Activated CD8-positive, alpha-beta T cell treated with anti-CD3 and anti-CD28 coated beads, Interleukin-2, amount 10 ng/mL, durations not matched to agents 7 days and 5 days (primary cell): ENCODE measurements at regions not wholly inside any gene's neighbourhood (a gene's known extent, or its start where the extent isn't known, plus 50 kb on each side); places are given as distances from the start of the nearest gene placed in this dataset.
A peak's percentile ranks its signal among the peaks of the same experiment; 100 is the strongest.
"Not testable (repeated sequence)": the region's sequence is repeated elsewhere in the genome, so short reads cannot be mapped to it uniquely, and the experiment has no call there.

Experiments used
- ATAC-seq: fragments of 150-1000 bp; cut with Tn5 transposase; one replicate; pipeline ENCODE4 v1.10.0; 2021; ENCODE audit warnings: moderate library complexity
- CTCF ChIA-PET: fragments of 350-600 bp; sonication (Branson Sonifier 250); formaldehyde crosslinking; loops from one replicate; lab custom pipeline; 2021; ENCODE audit warnings: antibody characterized with exemption; lab: Charles Lee
- POLR2A ChIA-PET: fragments of 350-600 bp; sonication (Branson Sonifier 250); formaldehyde crosslinking; loops from one replicate; lab custom pipeline; 2021; ENCODE audit warnings: antibody characterized with exemption; lab: Charles Lee
- DNase-seq: peaks from one replicate; pipeline ENCODE4 v3.0.0-alpha.2; 2020
- H3K27ac Mint-ChIP-seq: one replicate; pipeline ENCODE4 v1.8.0; 2021; ENCODE audit warnings: mild to moderate bottlenecking, mixed read lengths
- H3K27me3 Mint-ChIP-seq: one replicate; pipeline ENCODE4 v1.8.0; 2021; ENCODE audit warnings: low read depth, mixed read lengths
- H3K36me3 Mint-ChIP-seq: one replicate; pipeline ENCODE4 v1.8.0; 2021; ENCODE audit warnings: low read depth, mixed read lengths
- H3K4me1 Mint-ChIP-seq: one replicate; pipeline ENCODE4 v1.8.0; 2021; ENCODE audit warnings: low read depth, mixed read lengths
- H3K4me3 Mint-ChIP-seq: one replicate; pipeline ENCODE4 v1.8.0; 2021; ENCODE audit warnings: mild to moderate bottlenecking, mixed read lengths
- H3K9me3 Mint-ChIP-seq: one replicate; pipeline ENCODE4 v1.8.0; 2022; ENCODE audit warnings: mixed read lengths; ENCODE audit not compliant: insufficient read depth

DNA sequence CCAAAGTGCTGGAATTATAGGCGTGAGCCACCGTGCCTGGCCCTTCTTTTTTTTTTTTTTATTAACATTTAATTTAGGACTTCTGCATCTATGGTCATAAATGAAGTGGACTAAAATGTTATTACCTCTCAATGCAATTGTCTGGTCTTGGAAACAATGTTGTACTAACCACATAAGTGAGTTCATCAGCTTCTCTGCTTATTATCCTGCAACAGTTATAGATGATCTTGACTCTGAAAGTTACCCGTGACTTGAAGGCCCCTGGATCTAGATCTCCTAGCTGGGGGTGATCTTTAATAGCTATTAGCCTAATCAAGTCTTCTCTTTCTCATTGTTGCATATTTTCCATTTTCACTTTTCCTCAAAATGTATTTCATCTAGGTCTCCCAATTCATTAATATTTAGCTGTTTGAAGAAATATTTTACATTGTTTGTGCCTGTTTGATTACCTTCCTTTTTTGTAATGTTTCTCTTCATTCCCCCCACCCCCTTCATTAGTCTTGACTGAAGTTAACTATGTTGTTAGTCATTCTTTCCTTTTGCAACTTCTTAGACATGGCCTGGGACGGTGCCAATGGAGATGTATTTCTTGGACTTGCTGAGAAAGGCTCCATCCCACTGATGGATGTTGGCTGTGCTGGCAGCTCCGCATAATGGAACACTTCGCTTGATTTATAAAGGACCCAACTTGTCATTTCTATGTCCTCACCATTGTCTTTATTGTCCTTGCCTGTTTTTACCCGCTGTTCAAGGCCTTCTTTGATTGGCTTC is 141.6 kb upstream of the RIOK3 start:
- Mint-ChIP-seq H3K27ac (peak overlapping the region; percentile 63), H3K27me3 (no peaks in the 10 kb centered on the region), H3K4me3 (no peak overlapping the region), H3K4me1 (peaks cover 79% of the 10 kb centered on the region), H3K36me3 (peaks cover 36% of the 10 kb centered on the region), H3K9me3 (peaks cover 7% of the 10 kb centered on the region)
- POLR2A ChIA-PET: no interaction called here
- ATAC-seq: no peak
- DNase-seq: no peak
- CTCF ChIA-PET: interaction anchor here (1.4 kb wide), 1 partner anchor 9 kb away, joined by 5 read pairs; no protein-coding TSS in a partner anchor

DNA sequence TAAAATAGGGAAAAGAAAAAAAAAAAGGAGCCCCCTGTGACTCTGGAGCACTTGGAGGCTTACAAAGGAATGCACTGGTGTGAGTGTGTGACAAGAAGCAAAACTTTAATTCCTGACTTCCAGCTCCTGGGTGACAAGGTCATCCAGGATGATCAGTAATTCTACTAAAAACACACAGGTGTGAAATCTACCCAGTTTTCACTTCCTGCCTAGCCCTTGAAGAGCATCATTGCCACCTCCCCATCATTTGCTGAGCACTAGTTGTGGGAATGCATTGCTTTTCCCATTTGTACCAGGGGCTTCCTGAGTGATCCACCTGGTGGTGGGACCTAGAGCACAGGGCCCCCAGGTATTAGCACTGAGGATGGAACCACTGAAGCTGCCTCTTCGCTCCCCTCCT is 139.7 kb upstream of the RIOK3 start:
- no peaks in the 10 kb centered on the region for H3K27me3 Mint-ChIP-seq
- no peak for ATAC-seq
- peaks cover 7% of the 10 kb centered on the region for H3K9me3 Mint-ChIP-seq
- no peak overlapping the region for H3K4me3 Mint-ChIP-seq
- POLR2A ChIA-PET: no interaction called here
- peaks cover 33% of the 10 kb centered on the region for H3K36me3 Mint-ChIP-seq
- CTCF ChIA-PET: interaction anchor here (0.5 to 1.1 kb wide), 3 partner anchors 9 to 142 kb away, joined by 3 to 4 read pairs (median 3); no protein-coding TSS in a partner anchor
- H3K27ac Mint-ChIP-seq: no peak overlapping the region
- no peak for DNase-seq
- peaks cover 79% of the 10 kb centered on the region for H3K4me1 Mint-ChIP-seq

DNA sequence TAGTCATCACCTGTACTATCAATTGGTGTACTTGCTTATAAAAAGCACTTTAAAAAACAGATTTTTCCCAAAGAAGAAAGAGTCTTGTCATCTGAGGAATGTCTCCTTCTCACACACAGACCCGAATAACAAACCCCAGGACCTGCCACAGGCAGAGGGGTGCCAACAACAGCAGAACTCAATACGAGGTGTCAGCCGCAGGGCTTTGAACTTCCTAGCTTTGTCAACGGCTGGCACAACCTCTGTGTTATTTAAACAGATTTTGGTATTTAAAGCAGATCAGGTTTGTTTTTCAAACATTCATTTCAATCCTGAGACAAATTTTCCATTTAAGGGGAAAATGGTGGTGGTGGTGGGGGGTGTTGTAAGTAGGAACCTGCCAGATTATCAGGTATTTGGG is 138.4 kb upstream of the RIOK3 start:
- CTCF ChIA-PET: no interaction called here
- H3K9me3 Mint-ChIP-seq: peaks cover 7% of the 10 kb centered on the region
- no peak overlapping the region for H3K27ac Mint-ChIP-seq
- ATAC-seq: no peak
- peaks cover 25% of the 10 kb centered on the region for H3K36me3 Mint-ChIP-seq
- H3K4me3 Mint-ChIP-seq: no peak overlapping the region
- POLR2A ChIA-PET: no interaction called here
- DNase-seq: no peak
- H3K4me1 Mint-ChIP-seq: peaks cover 70% of the 10 kb centered on the region
- no peaks in the 10 kb centered on the region for H3K27me3 Mint-ChIP-seq

DNA sequence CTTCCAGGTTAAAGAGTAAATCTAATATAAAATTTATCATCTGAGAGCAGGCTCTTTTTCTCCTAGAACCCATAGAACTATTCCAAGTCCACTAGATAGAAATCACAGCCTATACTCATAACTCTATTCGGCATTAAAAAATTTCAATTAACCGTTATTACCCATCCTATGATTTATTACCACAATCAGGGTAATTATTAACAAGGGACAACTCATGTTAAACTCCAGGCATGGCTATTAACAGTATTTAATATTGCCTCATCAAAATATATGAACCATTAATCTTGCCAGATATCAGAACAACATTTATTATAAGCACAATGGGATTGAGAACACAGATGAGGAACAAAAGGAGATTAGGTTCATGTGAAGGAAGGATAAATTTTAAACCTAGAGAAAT is 136.8 kb upstream of the RIOK3 start:
- H3K4me3 Mint-ChIP-seq: no peak overlapping the region
- peaks cover 73% of the 10 kb centered on the region for H3K4me1 Mint-ChIP-seq
- DNase-seq (no peak), ATAC-seq (no peak)
- POLR2A ChIA-PET: no interaction called here
- peaks cover 7% of the 10 kb centered on the region for H3K9me3 Mint-ChIP-seq
- peaks cover 31% of the 10 kb centered on the region for H3K36me3 Mint-ChIP-seq
- CTCF ChIA-PET: no interaction called here
- no peak overlapping the region for H3K27ac Mint-ChIP-seq
- H3K27me3 Mint-ChIP-seq: no peaks in the 10 kb centered on the region

DNA sequence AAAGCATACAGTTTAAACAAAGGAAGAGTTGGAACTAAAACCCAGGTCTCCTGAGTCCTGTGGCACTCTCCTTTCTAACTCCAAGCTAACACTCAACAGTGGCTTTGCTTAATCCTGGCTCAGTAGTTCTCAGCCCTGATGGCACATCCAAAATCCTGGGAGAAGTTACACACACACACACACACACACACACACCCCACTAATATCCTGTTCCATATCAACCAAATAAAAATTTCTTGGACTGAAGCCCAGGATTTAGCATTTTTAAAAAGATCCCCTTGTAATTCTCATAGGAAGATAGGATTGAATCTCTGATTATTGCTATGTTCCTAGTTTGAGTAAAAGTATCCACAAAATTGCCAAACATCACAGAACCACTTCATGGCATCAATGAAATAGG is 136.1 kb upstream of the RIOK3 start:
- Mint-ChIP-seq H3K27ac (no peak overlapping the region), H3K4me1 (peaks cover 66% of the 10 kb centered on the region), H3K36me3 (peaks cover 27% of the 10 kb centered on the region), H3K27me3 (no peaks in the 10 kb centered on the region), H3K4me3 (no peak overlapping the region), H3K9me3 (peaks cover 7% of the 10 kb centered on the region)
- DNase-seq (no peak), ATAC-seq (no peak)
- ChIA-PET CTCF (no interaction called here), POLR2A (no interaction called here)

DNA sequence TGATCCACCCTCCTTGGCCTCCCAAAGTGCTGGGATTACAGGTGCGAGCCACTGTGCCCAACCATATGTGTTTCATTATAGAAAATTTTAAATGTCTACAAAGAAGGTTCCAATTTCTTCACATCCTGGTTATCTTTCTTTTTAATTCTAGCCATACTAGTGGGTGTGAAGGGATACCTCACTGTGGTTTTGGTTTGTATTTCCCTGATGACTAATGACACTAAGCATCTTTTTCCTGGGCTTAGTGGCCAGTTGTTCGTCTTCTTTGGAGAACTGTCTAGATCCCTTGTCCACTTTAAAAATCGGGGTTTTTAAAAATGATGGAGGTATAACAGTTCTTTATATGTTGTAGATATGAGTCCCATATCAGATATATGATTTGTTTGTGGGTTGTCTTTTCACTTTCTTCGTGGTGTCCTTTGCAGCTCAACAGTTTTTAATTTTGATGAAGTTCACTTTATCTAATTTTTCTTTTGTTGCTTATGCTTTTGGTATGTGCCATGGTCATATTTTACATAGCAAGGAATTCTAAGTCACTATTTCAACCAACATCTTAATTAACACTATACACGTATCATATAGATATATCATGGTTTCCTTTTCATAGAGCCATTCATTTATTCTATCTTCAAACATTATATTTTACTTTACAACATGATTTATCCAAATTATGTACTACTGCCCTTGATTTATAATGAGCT is 135.0 kb upstream of the RIOK3 start:
- POLR2A ChIA-PET: no interaction called here
- CTCF ChIA-PET: no interaction called here
- peak overlapping the region; percentile 59 for H3K27ac Mint-ChIP-seq

DNA sequence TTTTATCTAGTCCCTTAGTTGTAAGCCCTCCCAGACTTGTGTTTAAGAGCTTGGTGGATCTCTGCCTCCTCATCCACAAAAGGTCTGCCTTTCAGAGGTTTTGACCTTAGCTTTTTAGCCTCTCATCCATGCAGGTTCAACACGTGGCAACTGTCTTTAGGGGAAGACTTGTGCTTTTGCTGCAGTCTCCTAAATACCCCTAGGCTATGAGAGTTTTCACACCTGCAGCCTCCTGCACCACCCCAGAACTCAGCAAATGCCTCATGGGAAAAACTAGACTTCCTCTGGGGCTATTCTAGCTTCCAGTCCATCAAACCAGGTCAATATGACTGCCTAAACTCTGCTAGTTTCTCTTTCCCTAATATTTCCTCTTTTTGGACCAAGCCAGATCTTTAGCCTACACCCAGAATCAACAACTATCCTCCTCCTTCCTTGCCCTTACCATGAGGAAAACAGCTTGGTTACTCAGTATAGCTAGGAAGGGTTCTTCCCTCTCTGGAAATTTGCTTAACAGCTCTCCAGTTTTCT is 132.3 kb upstream of the RIOK3 start:
- Mint-ChIP-seq H3K4me1 (peaks cover 48% of the 10 kb centered on the region), H3K9me3 (no peaks in the 10 kb centered on the region), H3K4me3 (no peak overlapping the region), H3K27ac (no peak overlapping the region), H3K36me3 (peaks cover 11% of the 10 kb centered on the region), H3K27me3 (no peaks in the 10 kb centered on the region)
- ChIA-PET POLR2A (no interaction called here), CTCF (interaction anchor here (0.6 to 2.5 kb wide), 8 partner anchors 9 to 189 kb away, joined by 3 to 8 read pairs (median 4); no protein-coding TSS in a partner anchor)
- ATAC-seq (no peak), DNase-seq (no peak)

More for the DNA sequence above, 135.0 kb upstream of the RIOK3 start:
- Mint-ChIP-seq H3K36me3 (peaks cover 21% of the 10 kb centered on the region), H3K4me3 (no peak overlapping the region), H3K4me1 (peaks cover 63% of the 10 kb centered on the region), H3K27me3 (no peaks in the 10 kb centered on the region), H3K9me3 (peaks cover 7% of the 10 kb centered on the region)
- peak; percentile 56 for DNase-seq
- ATAC-seq: peak; percentile 54

DNA sequence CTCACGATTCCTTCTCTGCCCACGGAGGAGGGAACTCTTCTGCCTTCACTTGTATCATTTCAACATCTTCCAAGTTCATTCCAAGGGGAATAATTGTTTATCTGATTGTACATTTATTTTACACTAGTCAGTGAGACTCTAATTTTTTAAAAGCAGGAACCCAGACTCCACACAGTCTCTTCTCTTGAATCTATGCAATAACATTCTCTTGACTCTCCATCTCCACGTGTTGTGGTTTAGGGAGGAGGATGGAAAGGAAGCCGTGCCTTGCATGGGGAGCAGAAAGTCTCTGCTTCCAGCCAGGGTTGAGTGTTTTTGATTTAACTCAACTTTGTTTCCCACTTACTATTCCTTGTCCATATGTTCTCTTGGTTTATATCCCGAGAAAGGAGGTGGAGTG is 131.1 kb upstream of the RIOK3 start:
- H3K27ac Mint-ChIP-seq: no peak overlapping the region
- H3K4me1 Mint-ChIP-seq: peaks cover 36% of the 10 kb centered on the region
- POLR2A ChIA-PET: no interaction called here
- no peaks in the 10 kb centered on the region for H3K27me3 Mint-ChIP-seq
- no peak overlapping the region for H3K4me3 Mint-ChIP-seq
- no peak for DNase-seq
- no peaks in the 10 kb centered on the region for H3K9me3 Mint-ChIP-seq
- H3K36me3 Mint-ChIP-seq: peaks cover 15% of the 10 kb centered on the region
- CTCF ChIA-PET: interaction anchor here (1.2 to 2.5 kb wide), 3 partner anchors 28 to 57 kb away, joined by 3 to 8 read pairs (median 3); no protein-coding TSS in a partner anchor
- no peak for ATAC-seq

DNA sequence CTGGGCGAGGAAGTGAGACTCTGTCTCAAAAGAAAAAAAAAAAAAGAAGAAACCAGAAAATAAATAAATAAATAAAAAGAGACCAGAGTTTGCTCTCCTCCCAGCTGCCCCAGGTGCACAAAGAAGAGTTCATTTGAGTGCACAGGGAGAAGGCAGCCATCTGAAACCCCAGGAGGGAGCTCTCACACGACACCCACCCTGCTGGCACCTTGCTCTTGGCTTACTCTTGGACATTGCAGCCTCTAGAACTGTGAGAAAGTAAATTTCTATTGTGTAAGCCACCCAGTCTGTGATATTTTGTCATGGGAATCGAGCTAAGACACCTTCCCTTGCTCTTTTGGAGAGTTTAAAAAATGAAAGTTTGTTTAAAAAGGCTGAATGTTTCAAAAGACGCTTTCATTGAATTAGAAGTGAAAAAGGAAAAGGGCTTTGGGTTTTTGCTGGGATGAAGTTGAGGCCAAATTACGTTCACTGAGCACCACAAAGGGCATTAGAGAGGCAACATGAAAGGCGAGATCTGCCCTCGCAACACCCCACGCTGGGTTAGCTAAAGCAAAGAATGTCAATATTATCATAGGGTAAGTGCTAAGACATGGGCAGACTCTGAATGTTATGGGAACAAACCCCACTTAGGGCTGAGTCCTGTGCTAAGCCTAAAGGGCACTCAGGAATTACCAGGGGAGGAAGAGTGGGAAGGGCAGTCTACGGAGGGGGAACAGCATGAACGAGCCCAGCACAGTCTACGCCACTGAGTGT is 128.9 kb upstream of the RIOK3 start:
- H3K36me3 Mint-ChIP-seq: peaks cover 24% of the 10 kb centered on the region
- POLR2A ChIA-PET: no interaction called here

DNA sequence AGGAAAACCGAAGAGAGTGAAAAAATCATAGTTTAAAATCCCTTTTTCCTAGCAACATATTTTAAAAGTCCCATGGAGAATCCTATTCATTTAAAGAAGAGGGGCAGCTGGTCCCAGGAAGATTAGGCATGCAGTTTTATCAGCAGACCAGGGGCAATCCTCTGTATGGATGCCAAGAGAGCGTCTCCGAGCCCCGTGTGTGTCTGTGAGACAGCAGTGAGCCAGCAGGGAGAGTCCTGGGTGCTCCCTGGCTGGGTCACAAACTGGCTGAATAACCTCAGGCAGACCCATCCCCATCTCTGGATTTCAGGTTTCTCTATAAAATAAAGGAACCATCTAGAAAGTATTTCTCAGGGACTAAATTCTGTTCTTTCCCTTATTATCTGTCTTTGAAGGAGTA is 128.2 kb upstream of the RIOK3 start:
- Mint-ChIP-seq H3K4me1 (peaks cover 21% of the 10 kb centered on the region), H3K4me3 (no peak overlapping the region), H3K27ac (no peak overlapping the region), H3K27me3 (no peaks in the 10 kb centered on the region), H3K9me3 (no peaks in the 10 kb centered on the region), H3K36me3 (peaks cover 28% of the 10 kb centered on the region)
- ChIA-PET CTCF (no interaction called here), POLR2A (no interaction called here)
- ATAC-seq (no peak), DNase-seq (no peak)

More for the DNA sequence above, 128.9 kb upstream of the RIOK3 start:
- Mint-ChIP-seq H3K4me1 (peaks cover 21% of the 10 kb centered on the region), H3K27ac (no peak overlapping the region), H3K27me3 (no peaks in the 10 kb centered on the region), H3K9me3 (no peaks in the 10 kb centered on the region), H3K4me3 (no peak overlapping the region)
- CTCF ChIA-PET: no interaction called here
- ATAC-seq (no peak), DNase-seq (no peak)

DNA sequence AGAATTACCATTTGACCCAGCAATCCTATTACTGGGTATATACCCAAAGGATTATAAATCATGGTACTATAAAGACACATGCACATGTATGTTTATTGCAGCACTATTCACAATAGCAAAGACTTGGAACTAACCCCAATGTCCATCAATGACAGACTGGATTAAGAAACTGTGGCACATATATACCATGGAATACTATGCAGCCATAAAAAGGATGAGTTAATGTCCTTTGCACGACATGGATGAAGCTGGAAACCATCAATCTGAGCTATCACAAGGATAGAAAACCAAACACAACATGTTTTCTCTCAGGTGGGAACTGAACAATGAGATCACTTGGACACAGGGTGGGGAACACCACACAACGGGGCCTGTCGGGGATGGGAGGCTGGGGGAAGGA is 123.4 kb upstream of the RIOK3 start:
- H3K27ac Mint-ChIP-seq, H3K4me1 Mint-ChIP-seq, DNase-seq, H3K4me3 Mint-ChIP-seq, POLR2A ChIA-PET, H3K9me3 Mint-ChIP-seq, ATAC-seq, CTCF ChIA-PET, H3K27me3 Mint-ChIP-seq: not testable (repeated sequence)
- H3K36me3 Mint-ChIP-seq: peaks cover 31% of the 10 kb centered on the region
